NCI-H446 (cell line): ENCODE measurements at regions not wholly inside any gene's neighbourhood (a gene's known extent, or its start where the extent isn't known, plus 50 kb on each side); places are given as distances from the start of the nearest gene placed in this dataset.

Experiments used
- DNase-seq, 2 experiments: peaks; one replicate each; lab custom pipeline; 2025; lab: John Stamatoyannopoulos, UW

GRCh38 chr10:3426190-3426845 is 253.7 kb upstream of the PITRM1 start:
- DNase-seq: no peak

DNA sequence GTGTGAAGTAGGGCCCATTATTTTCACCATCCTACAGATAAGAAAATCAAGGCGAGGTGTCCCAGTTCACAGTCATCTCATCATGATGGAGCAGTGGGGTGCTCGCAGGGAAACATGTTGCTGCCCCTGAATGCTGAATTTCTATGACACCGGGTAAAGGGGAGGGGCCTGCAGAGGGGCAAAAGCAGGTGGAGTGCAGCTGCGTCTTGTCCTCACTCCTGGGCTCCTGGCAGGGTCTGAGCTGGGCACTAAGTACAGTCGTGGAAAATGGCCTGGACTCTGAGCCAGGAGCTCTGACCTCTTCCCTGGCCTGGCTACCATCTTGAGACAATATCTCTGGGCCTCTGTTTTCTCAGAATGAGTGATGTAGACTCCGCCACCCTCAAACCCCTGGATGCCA is 253.1 kb upstream of the PITRM1 start:
- no peak for DNase-seq

DNA sequence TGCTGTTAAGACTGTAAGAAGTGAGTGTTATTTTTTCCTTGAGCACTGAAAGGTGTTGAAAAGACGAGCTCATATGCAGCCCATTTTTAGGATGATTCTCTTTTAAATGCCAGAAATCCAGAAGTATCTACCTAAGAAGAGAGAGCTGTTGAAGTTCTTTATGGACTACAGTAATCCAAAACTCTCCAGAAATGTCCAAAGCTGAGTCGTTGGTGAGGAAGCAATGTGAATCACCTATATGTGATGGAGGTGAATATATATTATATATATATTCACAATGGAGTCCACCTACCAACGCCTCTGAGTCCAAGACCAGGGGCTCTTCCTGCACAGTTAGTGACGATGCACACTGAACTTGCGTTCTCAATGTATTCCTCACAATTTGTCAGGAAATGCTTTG is 252.7 kb upstream of the PITRM1 start:
- DNase-seq: no peak

GRCh38 chr10:3424111-3424851 is 251.7 kb upstream of the PITRM1 start:
- DNase-seq: no peak

DNA sequence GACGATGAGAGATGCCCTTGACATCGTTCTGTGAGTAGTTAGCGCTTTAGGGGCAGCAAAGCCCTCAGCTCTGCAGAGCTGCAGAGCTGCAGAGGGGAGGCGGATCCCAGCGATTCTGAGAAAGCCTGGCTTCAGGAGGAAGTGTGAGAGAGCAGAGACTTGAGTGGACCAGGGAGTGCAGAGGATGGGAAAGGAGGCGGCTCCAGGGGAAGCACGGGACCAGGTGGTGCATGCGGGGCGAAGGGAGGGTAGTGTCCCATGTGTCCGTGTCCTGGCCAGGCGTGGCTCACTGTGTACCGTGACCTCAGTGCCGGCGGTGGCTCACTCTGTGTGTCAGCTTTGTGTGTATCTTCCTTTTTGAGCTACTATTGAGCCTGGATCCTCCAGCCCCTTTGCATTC is 250.8 kb upstream of the PITRM1 start:
- DNase-seq: no peak

DNA sequence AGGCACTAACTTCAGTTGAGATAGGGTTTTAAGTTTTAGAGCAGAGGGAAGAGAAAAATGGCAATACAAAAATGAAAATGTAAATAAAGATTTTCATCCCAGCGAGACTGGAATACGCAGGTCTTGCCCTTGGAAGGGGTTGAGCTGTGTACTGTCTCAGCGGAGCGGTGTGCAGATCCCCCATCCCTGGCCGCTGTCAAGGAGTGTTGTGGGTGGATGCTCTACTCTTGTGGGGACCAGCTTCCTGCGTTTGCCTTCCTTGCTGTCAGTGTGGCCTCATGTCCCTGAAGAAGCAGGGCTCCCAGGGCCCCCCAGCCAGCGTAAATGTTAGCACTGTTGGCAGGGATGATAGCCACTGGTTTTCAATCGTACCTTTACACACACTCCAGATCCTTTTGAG is 249.7 kb upstream of the PITRM1 start:
- DNase-seq: no peak

DNA sequence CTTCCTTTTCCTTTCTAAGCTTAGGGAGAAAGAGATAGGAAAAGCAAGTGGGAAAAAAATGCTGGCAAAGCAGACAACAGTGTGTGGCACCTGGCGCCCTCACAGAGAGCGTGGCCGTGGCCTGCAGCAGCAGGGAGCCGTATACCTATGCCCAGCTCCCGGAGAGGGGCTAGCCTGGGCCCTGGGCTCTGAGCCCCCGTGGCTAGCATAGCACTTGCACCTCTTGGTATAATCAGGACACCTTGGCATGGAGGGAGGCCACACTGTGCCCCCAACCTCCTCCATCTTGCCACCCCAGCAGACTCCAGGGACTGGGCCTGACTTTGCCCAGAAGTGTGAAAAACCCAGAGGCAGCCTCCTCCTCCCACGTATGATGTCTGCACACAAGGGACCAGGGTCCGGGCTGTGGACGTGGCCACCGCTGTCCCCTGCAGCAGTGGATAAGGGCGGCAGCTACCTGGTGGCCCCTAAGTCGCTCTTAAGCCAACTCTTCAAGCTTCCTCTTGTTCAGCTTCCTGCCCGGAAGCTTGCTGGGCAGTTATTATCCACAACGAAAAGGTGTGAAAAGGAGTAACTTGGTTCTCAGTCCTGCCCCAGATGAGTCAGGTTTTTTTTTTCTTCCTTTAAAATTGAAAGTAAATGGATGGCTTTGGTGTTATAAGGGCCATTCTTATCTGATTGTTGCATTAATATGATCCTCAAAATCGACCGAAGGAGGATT is 249.1 kb upstream of the PITRM1 start:
- DNase-seq: no peak

DNA sequence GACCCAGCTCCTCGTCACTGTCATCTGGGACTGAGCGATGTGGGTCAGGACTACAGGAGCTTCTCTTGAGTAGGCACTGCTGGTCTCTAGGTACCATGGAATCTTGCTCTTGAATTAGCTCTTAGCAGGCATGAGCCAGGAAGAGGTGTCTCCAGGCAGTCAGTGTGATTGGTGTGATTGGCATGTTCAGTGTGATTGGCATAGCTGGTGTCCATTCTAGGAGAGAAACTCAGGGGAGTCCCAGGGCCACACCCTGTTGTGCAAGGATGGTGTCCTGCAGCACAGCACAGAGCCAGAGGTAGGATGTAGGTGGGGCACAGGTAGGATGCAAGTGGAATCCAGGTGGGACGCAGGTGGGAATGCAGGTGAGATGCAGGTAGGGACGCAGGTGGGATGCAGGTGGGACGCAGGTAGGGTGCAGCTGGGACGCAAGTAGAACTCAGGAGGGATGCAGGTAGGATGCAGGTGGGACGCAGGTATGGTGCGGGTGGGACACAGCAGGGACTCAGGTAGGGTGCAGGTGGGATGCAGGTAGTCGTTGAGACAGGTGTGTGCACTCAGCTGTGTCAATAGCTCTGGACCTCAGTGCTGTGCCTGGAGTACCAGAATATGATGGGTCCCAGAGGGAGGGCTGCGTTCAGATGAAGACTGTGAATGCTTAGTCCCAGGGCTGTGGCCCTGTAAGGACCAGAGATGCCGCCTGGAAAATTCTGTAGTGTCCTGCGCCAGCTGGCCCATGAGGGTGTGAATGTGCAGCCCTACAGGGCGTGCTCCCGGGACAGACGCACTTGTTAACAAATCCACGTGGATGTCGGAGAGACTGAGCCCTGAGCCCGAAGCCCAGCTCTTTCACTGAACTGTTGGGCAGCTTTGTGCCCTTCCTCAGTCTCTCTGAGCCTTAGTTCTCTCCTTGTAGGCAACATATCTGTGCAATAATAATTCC is 248.2 kb upstream of the PITRM1 start:
- no peak for DNase-seq

GRCh38 chr10:3419719-3420495 is 247.3 kb upstream of the PITRM1 start:
- DNase-seq: no peak

- DNase-seq: no peak
Observed at GRCh38 chr10:3418926-3419325, 246.3 kb upstream of the PITRM1 start.

- no peak for DNase-seq
Observed at GRCh38 chr10:3418041-3418754, 245.6 kb upstream of the PITRM1 start.

DNA sequence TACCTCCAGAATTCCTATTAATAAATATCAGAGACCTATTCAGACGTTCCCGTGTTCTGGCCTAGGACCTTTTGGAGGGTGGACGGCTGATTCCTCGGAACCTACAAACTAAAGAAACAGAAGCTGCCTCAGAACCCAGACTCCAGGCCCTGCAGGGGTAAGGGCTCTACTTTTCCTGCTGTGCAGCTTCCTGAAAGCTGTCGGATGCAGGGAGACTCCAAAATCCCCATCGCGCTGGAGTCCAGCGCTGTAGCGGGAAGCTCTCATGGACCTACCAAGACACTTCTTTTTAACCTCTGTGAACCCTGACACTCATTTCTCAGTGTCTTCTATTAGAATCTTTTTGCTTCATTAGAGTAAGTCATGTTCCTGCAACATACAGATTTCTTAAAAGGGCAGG is 244.5 kb upstream of the PITRM1 start:
- DNase-seq: no peak

GRCh38 chr10:3415878-3416605 is 243.5 kb upstream of the PITRM1 start:
- no peak for DNase-seq

- no peak for DNase-seq
Observed at GRCh38 chr10:3415038-3415736, 242.6 kb upstream of the PITRM1 start.

DNA sequence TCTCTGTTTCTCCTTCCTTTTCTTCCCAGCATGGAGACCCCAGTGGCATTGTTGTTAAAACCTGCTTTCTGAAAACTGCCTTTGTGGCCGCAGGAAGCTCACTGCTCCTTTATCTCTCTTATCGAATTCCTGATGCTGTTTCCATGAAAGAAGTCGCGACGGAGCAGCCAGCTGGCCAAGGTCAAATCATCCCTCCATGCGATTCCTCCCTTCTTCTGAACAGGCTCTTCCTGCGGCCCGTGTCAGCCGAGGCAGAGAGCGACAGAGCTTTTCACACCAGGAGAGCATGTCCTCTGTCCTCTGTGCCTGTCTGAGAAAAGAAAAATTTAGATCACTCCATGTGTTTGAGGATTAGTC is 242.1 kb upstream of the PITRM1 start:
- DNase-seq: no peak

DNA sequence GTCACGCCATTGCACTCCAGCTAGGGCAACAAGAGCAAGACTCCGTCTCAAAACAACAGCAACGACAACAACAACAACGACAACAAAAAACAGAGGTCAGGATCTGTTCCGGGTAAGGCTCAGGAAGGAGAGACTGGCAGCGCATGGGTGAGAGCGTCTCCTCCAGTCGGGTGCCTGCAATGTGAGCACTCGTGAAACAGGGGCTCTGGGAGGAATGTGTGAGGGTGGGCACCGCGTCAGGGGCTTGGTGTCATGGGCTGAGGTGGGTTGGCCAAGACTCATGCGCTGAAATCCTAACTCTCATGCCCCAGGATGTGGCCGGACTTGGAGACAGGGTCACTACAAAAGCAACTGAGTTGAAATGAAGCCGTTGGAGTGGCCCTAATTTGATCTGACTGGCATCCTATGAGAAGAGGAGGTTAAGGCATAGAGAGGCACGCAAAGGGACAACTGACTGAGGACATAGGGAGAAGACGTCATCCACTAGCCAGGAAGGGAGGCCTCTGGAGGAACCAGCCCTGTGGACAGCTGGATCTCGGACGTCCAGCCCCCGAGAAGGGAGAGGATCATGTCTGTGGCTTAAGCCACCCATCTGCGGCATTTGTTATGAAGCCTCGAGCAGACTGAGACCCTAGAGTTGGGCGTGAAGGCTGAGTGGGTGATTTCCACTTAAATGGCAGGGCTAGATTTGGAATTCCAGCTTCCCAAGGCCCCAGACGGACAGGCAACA is 241.5 kb upstream of the PITRM1 start:
- DNase-seq: no peak

GRCh38 chr10:3412646-3413045 is 240.1 kb upstream of the PITRM1 start:
- DNase-seq: no peak

DNA sequence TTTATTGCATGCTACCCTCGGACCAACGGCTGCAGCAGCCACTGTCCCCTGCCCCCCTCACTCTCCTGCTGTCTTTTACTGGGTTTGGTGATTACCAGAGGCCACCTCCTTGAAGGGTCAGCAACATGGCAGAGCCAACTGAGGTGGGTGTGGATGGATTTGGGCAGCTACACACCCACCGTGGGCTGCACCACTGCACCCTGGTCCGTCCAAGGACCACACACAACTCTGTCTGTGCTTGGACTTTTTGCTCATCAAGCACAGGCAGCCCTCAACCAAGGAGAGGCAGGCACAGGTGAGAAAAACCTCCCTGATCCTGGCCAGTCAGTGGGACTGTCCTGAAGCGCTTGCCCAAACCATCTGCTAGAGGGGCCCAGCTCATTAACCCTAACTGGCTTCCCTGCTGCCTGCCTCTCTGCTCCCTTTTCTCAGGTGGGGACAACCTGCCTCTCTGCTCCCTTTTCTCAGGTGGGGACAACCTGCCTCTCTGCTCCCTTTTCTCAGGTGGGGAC is 239.5 kb upstream of the PITRM1 start:
- no peak for DNase-seq
